BLaER1 treated with 17β-estradiol and CSF1 and Interleukin-3, amounts not matched to agents 10 nM and 100 nM (cell line): ENCODE measurements at regions not wholly inside any gene's neighbourhood (a gene's known extent, or its start where the extent isn't known, plus 50 kb on each side); places are given as distances from the start of the nearest gene placed in this dataset.
A peak's percentile ranks its signal among the peaks of the same experiment; 100 is the strongest.

Source experiments
- H3K27ac ChIP-seq, 11 experiments: shearing (Covaris generic); formaldehyde crosslinking; 2 replicates each; pipeline ENCODE4 v1.8.1; 2022
- H3K27me3 ChIP-seq, 11 experiments: shearing (Covaris generic); formaldehyde crosslinking; 2 replicates each; pipeline ENCODE4 v1.8.1; 2022
- H3K36me3 ChIP-seq, 11 experiments: shearing (Covaris generic); formaldehyde crosslinking; 2 replicates each; pipeline ENCODE4 v1.8.1; 2022
- H3K4me1 ChIP-seq, 10 experiments: shearing (Covaris generic); formaldehyde crosslinking; 2 replicates each; pipeline ENCODE4 v1.8.1; 2022
- H3K4me2 ChIP-seq, 11 experiments: shearing (Covaris generic); formaldehyde crosslinking; 2 replicates each; pipeline ENCODE4 v1.8.1; 2022
- H3K4me3 ChIP-seq, 10 experiments: shearing (Covaris generic); formaldehyde crosslinking; 2 replicates each; pipeline ENCODE4 v1.8.1; 2022
- H3K9ac ChIP-seq, 11 experiments: shearing (Covaris generic); formaldehyde crosslinking; 2 replicates each; pipeline ENCODE4 v1.8.1; 2022
- H3K9me3 ChIP-seq, 11 experiments: shearing (Covaris generic); formaldehyde crosslinking; replicated peaks in 1 of 11; 2 replicates each; pipeline ENCODE4 v1.8.1; 2022
- H4K20me1 ChIP-seq, 11 experiments: shearing (Covaris generic); formaldehyde crosslinking; 2 replicates each; pipeline ENCODE4 v1.8.1; 2022
- Cebpa-rat ChIP-seq, 11 experiments: shearing (Covaris generic); IDR thresholded peaks; 2 replicates each; pipeline ENCODE4 v1.8.1; 2022

GRCh38 chr17:77321649-77322513 lies 181.1 kb downstream of the SEC14L1 start:
- Histone ChIP-seq H3K9ac (peak overlapping the region; percentile 76 to 87 (median 83)), H3K4me1 (peaks cover 87 to 99% (median 97%) of the 10 kb centered on the region in 10 experiments), H3K9me3 (no peaks in the 10 kb centered on the region), H3K27me3 (no peaks in the 10 kb centered on the region), H3K36me3 (0 out of 22 replicates have a peak, but pooled peaks cover 0 to 2% (median 0%) of the 10 kb centered on the region in 11 experiments), H3K4me3 (peak overlapping the region; percentile 47 to 78 (median 56); a peak in 19 of 20 replicates), H3K27ac (peak overlapping the region; percentile 86 to 95 (median 90)), H3K4me2 (peak overlapping the region; percentile 89 to 100 (median 99)), H4K20me1 (peaks cover 0 to 23% (median 15%) of the 10 kb centered on the region in 11 experiments; a peak in 10 of 22 replicates)
- TF ChIP-seq Cebpa-rat (IDR thresholded peaks at IDR 0.05) = no peak

DNA sequence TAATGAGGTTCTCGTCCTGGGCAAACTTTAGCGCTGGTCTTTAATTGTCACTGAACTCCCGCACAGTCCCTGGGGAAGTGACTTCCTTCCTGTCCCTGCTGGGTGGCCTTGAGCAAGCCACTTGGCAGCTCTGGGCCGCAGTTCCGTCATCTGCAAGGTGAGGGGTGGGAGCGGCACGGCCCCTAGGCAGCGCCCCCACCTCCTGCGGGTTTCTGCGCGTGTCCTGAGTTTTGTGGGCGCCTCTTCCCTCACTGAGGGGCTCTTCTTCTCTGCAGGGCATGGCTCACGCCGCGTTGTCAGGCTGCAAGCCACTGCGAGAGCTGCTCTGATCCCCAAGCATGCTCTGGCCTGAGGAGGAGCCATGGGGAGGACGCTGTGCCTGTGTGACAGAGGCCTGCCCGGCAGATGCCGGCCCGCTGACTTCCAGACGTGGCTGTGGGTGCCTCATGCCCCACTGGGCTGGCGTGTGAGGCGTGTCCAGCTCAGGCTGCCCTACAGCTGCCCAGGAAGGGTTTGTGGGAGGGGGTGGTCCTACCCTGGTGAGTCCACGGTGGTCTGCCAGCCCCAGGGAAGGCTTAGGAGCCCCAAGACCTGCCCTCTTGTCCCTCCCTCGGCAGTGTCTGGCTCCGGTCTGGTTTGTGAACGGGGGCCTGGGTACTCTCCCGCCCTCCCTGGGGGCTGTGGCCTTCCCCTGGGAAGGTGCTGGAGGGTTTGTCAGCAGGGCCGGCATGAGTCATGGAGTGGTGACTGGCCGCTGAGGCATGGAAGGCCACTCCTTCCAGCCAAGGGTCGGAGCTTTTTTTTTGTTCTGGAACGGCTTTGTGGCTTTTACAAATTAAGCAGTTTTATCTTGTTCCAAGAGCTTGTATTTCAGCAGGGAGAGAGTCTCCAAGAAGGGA lies 182.0 kb downstream of the SEC14L1 start:
- peak overlapping the region; percentile 89 to 100 (median 99) for H3K4me2 ChIP-seq
- H3K9ac ChIP-seq = peak overlapping the region; percentile 76 to 87 (median 83)
- no peaks in the 10 kb centered on the region for H3K9me3 ChIP-seq
- H3K27ac ChIP-seq = peak overlapping the region; percentile 86 to 95 (median 90)
- peaks cover 0 to 31% (median 15%) of the 10 kb centered on the region in 11 experiments; a peak in 10 of 22 replicates for H4K20me1 ChIP-seq
- peak in 6 of 11 experiments; percentile 26 to 80 (median 54); a peak in 7 of 22 replicates for TF ChIP-seq Cebpa-rat (IDR thresholded peaks at IDR 0.05)
- H3K36me3 ChIP-seq = peaks cover 0 to 8% (median 0%) of the 10 kb centered on the region in 11 experiments; a peak in 1 of 22 replicates
- peak overlapping the region; percentile 47 to 78 (median 56) for H3K4me3 ChIP-seq
- H3K27me3 ChIP-seq = 0 out of 22 replicates have a peak, but pooled peaks cover 0 to 1% (median 0%) of the 10 kb centered on the region in 11 experiments
- peaks cover 88 to 99% (median 97%) of the 10 kb centered on the region in 10 experiments for H3K4me1 ChIP-seq

DNA sequence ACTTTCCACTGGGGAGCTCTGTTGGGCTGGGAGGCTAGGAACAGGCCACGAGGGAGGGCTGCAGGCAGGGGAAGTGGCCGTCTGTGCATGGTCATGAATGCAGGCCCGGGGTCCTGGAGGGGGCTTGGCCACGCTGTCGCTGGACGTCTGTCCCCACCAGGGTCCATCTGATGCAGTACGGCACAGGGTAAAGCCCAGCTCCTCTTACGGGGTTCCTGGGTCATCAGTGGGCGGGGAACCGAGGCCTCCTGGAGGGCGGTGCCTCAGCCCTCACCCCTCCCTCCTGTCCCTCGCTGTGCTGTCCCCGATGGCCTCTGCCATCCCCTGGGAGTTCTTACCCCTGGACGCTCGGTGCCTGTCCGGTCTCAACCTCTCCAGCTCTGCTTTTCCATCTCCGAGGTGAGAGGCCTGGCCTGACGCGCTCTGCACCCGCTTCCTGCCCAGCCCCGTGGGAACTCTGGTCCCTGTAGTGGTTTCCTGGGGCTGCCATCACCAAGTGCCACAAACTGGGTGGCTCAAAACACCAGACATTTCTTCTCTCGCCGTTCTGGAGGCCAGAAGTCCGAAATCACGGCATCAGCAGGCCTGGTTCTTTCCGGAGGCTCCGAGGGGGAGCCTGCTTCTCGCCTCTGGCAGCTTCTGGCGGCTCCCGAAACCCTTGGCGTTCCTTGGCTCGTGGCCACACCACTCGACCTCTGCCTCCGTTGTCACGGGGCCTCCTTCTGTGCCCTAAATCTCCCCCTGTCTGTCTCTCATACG lies 182.8 kb downstream of the SEC14L1 start:
- Histone ChIP-seq H3K36me3 (peaks cover 0 to 11% (median 0%) of the 10 kb centered on the region in 11 experiments; a peak in 2 of 22 replicates), H3K4me1 (peaks cover 88 to 100% (median 99%) of the 10 kb centered on the region in 10 experiments), H4K20me1 (peaks cover 0 to 40% (median 17%) of the 10 kb centered on the region in 11 experiments; a peak in 10 of 22 replicates), H3K4me3 (peak overlapping the region; percentile 47 to 78 (median 56)), H3K9ac (peak overlapping the region; percentile 76 to 87 (median 83)), H3K27ac (peak overlapping the region; percentile 86 to 95 (median 90)), H3K27me3 (0 out of 22 replicates have a peak, but pooled peaks cover 0 to 5% (median 0%) of the 10 kb centered on the region in 11 experiments), H3K9me3 (no peaks in the 10 kb centered on the region), H3K4me2 (peak overlapping the region; percentile 89 to 100 (median 99))
- no peak for TF ChIP-seq Cebpa-rat (IDR thresholded peaks at IDR 0.05)

GRCh38 chr17:77324227-77324626 lies 183.5 kb downstream of the SEC14L1 start:
- Histone ChIP-seq H3K27ac (peak overlapping the region; percentile 86 to 95 (median 90)), H3K27me3 (0 out of 22 replicates have a peak, but pooled peaks cover 0 to 5% (median 0%) of the 10 kb centered on the region in 11 experiments), H3K4me3 (peak overlapping the region; percentile 47 to 78 (median 56); a peak in 19 of 20 replicates), H3K4me1 (peaks cover 88 to 100% (median 98%) of the 10 kb centered on the region in 10 experiments), H4K20me1 (peaks cover 0 to 46% (median 21%) of the 10 kb centered on the region in 11 experiments; a peak in 11 of 22 replicates), H3K9ac (peak overlapping the region; percentile 76 to 87 (median 83)), H3K9me3 (no peaks in the 10 kb centered on the region), H3K4me2 (peak overlapping the region; percentile 89 to 100 (median 99)), H3K36me3 (peaks cover 0 to 11% (median 0%) of the 10 kb centered on the region in 11 experiments; a peak in 2 of 22 replicates)
- TF ChIP-seq Cebpa-rat (IDR thresholded peaks at IDR 0.05) = no peak

DNA sequence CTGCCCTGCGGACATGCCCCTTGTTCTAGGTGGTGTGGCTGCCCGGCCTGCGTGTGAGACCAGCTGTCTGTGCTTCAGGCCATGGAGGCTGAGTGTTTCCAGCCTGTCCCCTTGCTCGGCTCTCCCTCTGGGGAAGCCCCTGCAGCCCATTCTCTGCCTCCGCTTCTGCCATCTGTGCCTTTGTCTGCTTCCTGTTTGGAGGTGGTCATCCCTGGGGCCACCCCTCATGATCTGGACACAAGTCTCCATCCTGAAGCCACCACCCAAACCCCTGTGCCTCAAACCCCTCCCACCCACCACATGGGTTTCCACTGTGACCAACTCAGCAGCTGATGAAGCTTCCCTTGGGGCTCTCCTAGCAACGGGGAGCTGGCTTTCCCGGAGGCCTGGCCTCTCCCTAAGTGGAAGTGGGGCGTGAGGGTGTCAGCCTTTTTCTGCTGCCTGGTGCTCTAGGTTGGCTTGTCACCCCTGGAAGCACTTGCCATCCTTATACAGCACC lies 184.9 kb downstream of the SEC14L1 start:
- Histone ChIP-seq H3K4me3 (peak overlapping the region in 3 of 10 experiments; percentile 13 to 26 (median 24); a peak in 3 of 20 replicates), H3K4me2 (peak overlapping the region; percentile 90 to 100 (median 98)), H3K4me1 (peaks cover 94 to 100% (median 98%) of the 10 kb centered on the region in 10 experiments), H3K36me3 (peaks cover 0 to 11% (median 0%) of the 10 kb centered on the region in 11 experiments; a peak in 2 of 22 replicates), H3K9ac (peak overlapping the region; percentile 60 to 82 (median 75); a peak in 21 of 22 replicates), H3K9me3 (no peaks in the 10 kb centered on the region), H4K20me1 (peaks cover 0 to 60% (median 21%) of the 10 kb centered on the region in 11 experiments; a peak in 11 of 22 replicates), H3K27me3 (peaks cover 0 to 5% (median 0%) of the 10 kb centered on the region in 11 experiments; a peak in 1 of 22 replicates), H3K27ac (peak overlapping the region; percentile 76 to 95 (median 90))
- no peak for TF ChIP-seq Cebpa-rat (IDR thresholded peaks at IDR 0.05)

- Histone ChIP-seq H3K4me1 (peaks cover 94 to 100% (median 98%) of the 10 kb centered on the region in 10 experiments), H3K4me2 (peak overlapping the region; percentile 90 to 100 (median 98)), H3K9ac (peak overlapping the region in 9 of 11 experiments; percentile 68 to 82 (median 77); a peak in 14 of 22 replicates), H3K27ac (peak overlapping the region; percentile 76 to 95 (median 90); a peak in 18 of 22 replicates), H3K27me3 (peaks cover 0 to 5% (median 0%) of the 10 kb centered on the region in 11 experiments; a peak in 1 of 22 replicates), H4K20me1 (peaks cover 0 to 65% (median 21%) of the 10 kb centered on the region in 11 experiments; a peak in 11 of 22 replicates), H3K9me3 (no peaks in the 10 kb centered on the region), H3K4me3 (peak overlapping the region in 2 of 10 experiments; percentile 10 to 24; a peak in 1 of 20 replicates), H3K36me3 (peaks cover 0 to 11% (median 0%) of the 10 kb centered on the region in 11 experiments; a peak in 2 of 22 replicates)
- no peak for TF ChIP-seq Cebpa-rat (IDR thresholded peaks at IDR 0.05)
Measured at GRCh38 chr17:77326076-77326591, 185.4 kb downstream of the SEC14L1 start.

GRCh38 chr17:77326636-77327035 lies 185.9 kb downstream of the SEC14L1 start:
- TF ChIP-seq Cebpa-rat (IDR thresholded peaks at IDR 0.05) = no peak
- H3K27ac ChIP-seq = peak overlapping the region in 9 of 11 experiments; percentile 7 to 95 (median 87); a peak in 11 of 22 replicates
- peaks cover 0 to 11% (median 0%) of the 10 kb centered on the region in 11 experiments; a peak in 2 of 22 replicates for H3K36me3 ChIP-seq
- H3K4me3 ChIP-seq = 0 out of 20 replicates have a peak overlapping the region, but pooled peaks of 1 of the 10 experiments have one; percentile 10
- no peaks in the 10 kb centered on the region for H3K9me3 ChIP-seq
- H4K20me1 ChIP-seq = peaks cover 0 to 67% (median 21%) of the 10 kb centered on the region in 11 experiments; a peak in 11 of 22 replicates
- H3K4me1 ChIP-seq = peaks cover 94 to 100% (median 98%) of the 10 kb centered on the region in 10 experiments
- H3K4me2 ChIP-seq = peak overlapping the region; percentile 90 to 100 (median 98)
- peaks cover 0 to 5% (median 0%) of the 10 kb centered on the region in 11 experiments; a peak in 1 of 22 replicates for H3K27me3 ChIP-seq
- peak overlapping the region in 6 of 11 experiments; percentile 4 to 79 (median 50); a peak in 7 of 22 replicates for H3K9ac ChIP-seq
